Transverse colon (tissue), 4 donors: ENCODE measurements at regions not wholly inside any gene's neighbourhood (a gene's known extent, or its start where the extent isn't known, plus 50 kb on each side); places are given as distances from the start of the nearest gene placed in this dataset.

Experiments used
- DNase-seq: peaks from one replicate; pipeline ENCODE4 v3.0.0-alpha.2; 2019
- H3K27ac ChIP-seq, 4 donors: fragments of 200-600 bp; sonication (generic); 2 replicates each; pipeline ENCODE4 v1.5.1; 2016 to 2018; ENCODE audit warnings: inconsistent platforms in 4 of 4
- H3K27me3 ChIP-seq: fragments of 200-600 bp; sonication (generic); 2 replicates; pipeline ENCODE4 v1.5.1; 2017; ENCODE audit warnings: inconsistent platforms
- H3K36me3 ChIP-seq, 4 donors: fragments of 200-600 bp; sonication (generic); 2 replicates each; pipeline ENCODE4 v1.5.1; 2017 to 2019; ENCODE audit warnings: inconsistent platforms in 4 of 4
- H3K4me1 ChIP-seq, 4 donors: fragments of 200-600 bp; sonication (generic); 2 replicates each; pipeline ENCODE4 v1.5.1; 2017 to 2020; ENCODE audit warnings: inconsistent platforms in 4 of 4
- H3K4me3 ChIP-seq, 4 donors: fragments of 200-600 bp; sonication (generic); 1 replicate in 1 of 4; 2 replicates in 3 of 4; pipeline versions ENCODE4 v1.5.1 to v1.6.1; 2017 to 2019; ENCODE audit warnings: inconsistent platforms in 4 of 4
- H3K9me3 ChIP-seq, 2 donors: fragments of 200-600 bp; sonication (generic); 2 replicates each; pipeline ENCODE4 v1.5.1; 2017 to 2019; ENCODE audit warnings: inconsistent platforms in 2 of 2
- EP300 ChIP-seq: sonication (generic); formaldehyde crosslinking; IDR thresholded peaks from one replicate; pipeline ENCODE4 v1.6.1; 2017; ENCODE audit warnings: antibody characterized with exemption, low read depth
- POLR2A ChIP-seq: fragments of 450-650 bp; IDR thresholded peaks from one replicate; pipeline ENCODE4 v1.6.1; 2016; ENCODE audit warnings: antibody characterized with exemption, mild to moderate bottlenecking, moderate library complexity
- POLR2AphosphoS5 ChIP-seq, 3 donors: sonication (generic); formaldehyde crosslinking; IDR thresholded peaks; one replicate each; pipeline ENCODE4 v1.6.1; 2016; ENCODE audit warnings: antibody characterized with exemption in 3 of 3
- WGBS, 2 donors: methylation state at CpG; one replicate each; pipeline ENCODE4 v1.1.5; 2018; ENCODE audit warnings: low coverage in 1 of 2; 5-methylcytosine and 5-hydroxymethylcytosine counted together
- in situ Hi-C, 4 donors: fragments of 200-750 bp; cut with MboI; loops; one replicate each; pipeline versions ENCODE4 v1.15.0 to v1.15.1; 2017; ENCODE audit warnings: low sequenced_read_pairs in 3 of 4, low pct_ligation_motif_present in 1 of 4, low pct_unique_long_range_greater_than_20kb in 1 of 4
- intact Hi-C: fragments of 100-400 bp; cut with DNase I; formaldehyde crosslinking; loops from one replicate; pipeline ENCODE4 v1.15.1; 2023; ENCODE audit warnings: low total_unique reads
- TF ChIP-seq, protein P1 (sequence below), 5 experiments: fragments of 200-600 bp in 3 of 5; fragments of 450-650 bp in 2 of 5; sonication (generic) in 3 of 5; IDR thresholded peaks; 1 replicate in 2 of 5; 2 replicates in 3 of 5; pipeline ENCODE4 v1.5.1; 2016 to 2017; ENCODE audit warnings: antibody characterized with exemption in 5 of 5, inconsistent platforms in 3 of 5, mild to moderate bottlenecking in 2 of 5, moderate library complexity in 1 of 5

DNA sequence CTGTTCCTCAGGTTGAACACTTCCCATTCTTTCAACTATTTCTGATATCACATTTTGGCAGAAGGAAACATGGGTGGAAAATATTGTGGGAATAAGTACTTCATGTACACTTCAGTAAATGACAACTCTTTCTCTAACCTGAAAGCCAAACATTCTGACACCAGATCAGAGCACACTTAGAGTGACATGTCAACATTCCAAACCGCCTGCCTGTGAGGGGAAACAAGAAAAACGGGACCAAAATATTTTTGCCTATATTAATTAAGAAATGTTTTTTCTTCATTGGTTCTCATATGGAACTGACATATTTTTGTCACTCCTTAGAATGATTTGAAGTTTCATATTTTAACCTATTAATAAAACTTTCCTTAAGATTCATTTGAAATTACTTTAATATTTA is 483.1 kb downstream of the MAFB start:
- no peak overlapping the region for H3K27ac ChIP-seq
- in situ Hi-C loops (loop anchor here in 1 of 4 donors (10.0 kb wide), 1 partner anchor 59 kb away; no protein-coding TSS in a partner anchor), intact Hi-C loops (no loop called here)
- 57 to 67% methylated on average over 2 of the region's 2 CpGs for WGBS, 2 donors
- no peak for DNase-seq
- peaks cover 4% of the 10 kb centered on the region in 2 donors for H3K9me3 ChIP-seq
- H3K36me3 ChIP-seq, result no peaks in the 10 kb centered on the region
- no peaks in the 10 kb centered on the region for H3K4me1 ChIP-seq
- no peak for TF ChIP-seq POLR2AphosphoS5 (IDR thresholded peaks at IDR 0.05)
- TF ChIP-seq POLR2A, result no peak
- TF ChIP-seq, protein P1, sequence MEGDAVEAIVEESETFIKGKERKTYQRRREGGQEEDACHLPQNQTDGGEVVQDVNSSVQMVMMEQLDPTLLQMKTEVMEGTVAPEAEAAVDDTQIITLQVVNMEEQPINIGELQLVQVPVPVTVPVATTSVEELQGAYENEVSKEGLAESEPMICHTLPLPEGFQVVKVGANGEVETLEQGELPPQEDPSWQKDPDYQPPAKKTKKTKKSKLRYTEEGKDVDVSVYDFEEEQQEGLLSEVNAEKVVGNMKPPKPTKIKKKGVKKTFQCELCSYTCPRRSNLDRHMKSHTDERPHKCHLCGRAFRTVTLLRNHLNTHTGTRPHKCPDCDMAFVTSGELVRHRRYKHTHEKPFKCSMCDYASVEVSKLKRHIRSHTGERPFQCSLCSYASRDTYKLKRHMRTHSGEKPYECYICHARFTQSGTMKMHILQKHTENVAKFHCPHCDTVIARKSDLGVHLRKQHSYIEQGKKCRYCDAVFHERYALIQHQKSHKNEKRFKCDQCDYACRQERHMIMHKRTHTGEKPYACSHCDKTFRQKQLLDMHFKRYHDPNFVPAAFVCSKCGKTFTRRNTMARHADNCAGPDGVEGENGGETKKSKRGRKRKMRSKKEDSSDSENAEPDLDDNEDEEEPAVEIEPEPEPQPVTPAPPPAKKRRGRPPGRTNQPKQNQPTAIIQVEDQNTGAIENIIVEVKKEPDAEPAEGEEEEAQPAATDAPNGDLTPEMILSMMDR (IDR thresholded peaks at IDR 0.05), result no peak
- TF ChIP-seq EP300, result no peak
- H3K4me3 ChIP-seq, result no peak overlapping the region
- H3K27me3 ChIP-seq, result no peaks in the 10 kb centered on the region

DNA sequence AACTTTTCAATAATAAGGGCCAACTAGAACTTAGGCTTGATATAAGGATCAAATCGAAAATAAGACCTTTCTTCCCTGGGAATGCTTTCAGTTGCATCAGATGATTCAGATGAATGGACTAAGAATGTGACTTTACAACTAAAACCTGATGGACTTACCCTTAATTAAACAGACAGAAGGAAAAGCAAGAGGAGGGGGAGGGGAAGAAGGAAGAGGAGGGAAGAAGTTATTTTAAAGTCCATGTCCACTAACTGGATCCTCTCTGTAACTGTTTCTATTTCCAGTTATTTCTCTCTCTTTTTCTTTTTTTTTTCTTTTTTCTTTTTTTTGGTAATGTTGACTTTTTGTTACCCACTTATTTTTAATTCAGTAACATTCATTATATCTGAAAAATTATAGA is 486.0 kb downstream of the MAFB start:
- in situ Hi-C loops (loop anchor here in 1 of 4 donors (10.0 kb wide), 1 partner anchor 62 kb away; no protein-coding TSS in a partner anchor), intact Hi-C loops (no loop called here)
- TF ChIP-seq POLR2A (no peak), POLR2AphosphoS5 (IDR thresholded peaks at IDR 0.05) (no peak)
- H3K9me3 ChIP-seq, result peaks cover 2% of the 10 kb centered on the region in 2 donors
- no peak for DNase-seq
- no peak overlapping the region for H3K4me3 ChIP-seq
- no peaks in the 10 kb centered on the region for H3K4me1 ChIP-seq
- H3K36me3 ChIP-seq, result no peaks in the 10 kb centered on the region
- H3K27me3 ChIP-seq, result no peaks in the 10 kb centered on the region
- 43 to 77% methylated on average over 1 of the region's 1 CpG for WGBS, 2 donors
- no peak overlapping the region for H3K27ac ChIP-seq

DNA sequence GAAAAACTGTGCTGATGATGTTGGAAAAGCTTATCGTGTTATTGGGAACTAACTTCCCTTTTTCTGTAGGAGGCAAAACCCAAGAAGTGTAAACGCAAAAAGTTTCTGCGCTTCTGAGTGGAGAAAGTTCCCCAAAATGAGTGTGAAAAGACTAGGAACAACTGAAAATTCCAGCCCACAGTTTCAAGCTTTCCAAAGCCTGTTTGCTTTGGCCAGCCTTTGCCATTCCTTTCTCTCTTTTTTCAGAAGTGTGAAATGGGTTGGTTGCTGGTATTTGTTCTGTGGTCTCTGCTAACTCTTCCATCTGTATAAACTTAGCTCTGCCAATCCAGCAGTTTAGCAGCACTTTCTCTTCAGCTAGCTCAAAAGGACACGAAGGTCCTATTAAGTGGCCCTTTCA is 491.3 kb downstream of the MAFB start:
- WGBS, 2 donors, result 51 to 53% methylated on average over 2 to 4 of the region's 4 CpGs
- Histone ChIP-seq H3K27me3 (no peaks in the 10 kb centered on the region), H3K9me3 (no peaks in the 10 kb centered on the region), H3K4me1 (no peaks in the 10 kb centered on the region), H3K4me3 (no peak overlapping the region), H3K27ac (no peak overlapping the region), H3K36me3 (no peaks in the 10 kb centered on the region)
- no peak for DNase-seq
- TF ChIP-seq EP300 (no peak), POLR2AphosphoS5 (IDR thresholded peaks at IDR 0.05) (no peak)
- intact Hi-C loops (no loop called here), in situ Hi-C loops (no loop called here)

DNA sequence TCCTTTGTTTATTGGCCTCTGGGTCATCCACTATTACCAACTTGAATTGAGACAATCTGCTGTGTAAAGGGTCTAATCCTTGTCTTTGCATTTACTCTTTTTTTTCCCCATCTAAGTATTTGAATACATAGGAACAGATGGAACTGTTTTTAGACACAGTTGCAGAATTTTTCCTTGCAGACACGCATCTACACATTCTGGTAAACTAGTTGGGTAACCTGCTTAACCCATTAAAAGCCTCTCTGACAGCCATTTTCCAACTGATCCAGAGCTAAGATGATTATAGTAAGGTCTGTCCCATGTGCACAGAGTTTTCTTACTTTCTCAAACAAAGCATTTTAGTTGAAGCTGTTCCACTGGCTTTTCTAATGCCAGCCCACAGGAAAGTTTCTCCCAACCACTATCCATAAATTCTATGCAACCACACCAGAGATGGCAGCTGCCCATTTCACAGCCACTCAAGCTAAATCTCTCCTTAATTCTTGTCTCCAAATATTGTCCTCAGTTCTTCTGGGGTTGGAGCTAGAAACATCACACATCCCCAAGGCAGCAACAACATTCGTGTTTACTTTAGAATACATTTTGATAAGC is 492.1 kb downstream of the MAFB start:
- H3K27me3 ChIP-seq, result no peaks in the 10 kb centered on the region
- TF ChIP-seq POLR2AphosphoS5 (IDR thresholded peaks at IDR 0.05) (no peak), POLR2A (no peak), EP300 (no peak)
- TF ChIP-seq, protein P1 (IDR thresholded peaks at IDR 0.05), result no peak
- intact Hi-C loops (no loop called here), in situ Hi-C loops (no loop called here)
- 25 to 28% methylated on average over 2 of the region's 2 CpGs for WGBS, 2 donors
- no peaks in the 10 kb centered on the region for H3K4me1 ChIP-seq
- DNase-seq, result no peak
- no peaks in the 10 kb centered on the region for H3K36me3 ChIP-seq
- no peaks in the 10 kb centered on the region for H3K9me3 ChIP-seq
- H3K4me3 ChIP-seq, result no peak overlapping the region
- H3K27ac ChIP-seq, result no peak overlapping the region

DNA sequence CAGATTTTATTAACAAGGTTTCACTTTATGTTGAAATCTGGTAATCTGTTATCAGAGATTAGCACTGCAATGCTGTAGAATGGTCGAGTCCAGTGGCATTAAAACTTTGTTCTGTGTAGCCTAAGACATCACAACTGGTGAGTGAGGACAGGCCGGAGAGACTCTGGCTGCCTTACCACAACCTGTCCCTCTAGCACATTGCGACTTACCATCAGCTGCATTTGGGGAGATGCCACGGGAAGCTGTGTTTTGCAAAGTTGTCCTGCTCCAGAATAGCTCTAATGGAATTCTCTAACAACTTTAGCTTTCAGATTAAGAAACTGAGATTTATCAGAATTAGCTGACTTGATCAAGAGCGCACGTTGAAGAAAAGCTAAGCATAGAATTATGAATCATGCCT is 493.3 kb downstream of the MAFB start:
- Histone ChIP-seq H3K36me3 (no peaks in the 10 kb centered on the region), H3K27ac (no peak overlapping the region), H3K9me3 (no peaks in the 10 kb centered on the region), H3K4me1 (no peaks in the 10 kb centered on the region), H3K27me3 (no peaks in the 10 kb centered on the region), H3K4me3 (no peak overlapping the region)
- intact Hi-C loops (no loop called here), in situ Hi-C loops (no loop called here)
- TF ChIP-seq POLR2AphosphoS5 (IDR thresholded peaks at IDR 0.05) (no peak), POLR2A (no peak)
- 76 to 84% methylated on average over 6 of the region's 6 CpGs for WGBS, 2 donors
- DNase-seq, result no peak

DNA sequence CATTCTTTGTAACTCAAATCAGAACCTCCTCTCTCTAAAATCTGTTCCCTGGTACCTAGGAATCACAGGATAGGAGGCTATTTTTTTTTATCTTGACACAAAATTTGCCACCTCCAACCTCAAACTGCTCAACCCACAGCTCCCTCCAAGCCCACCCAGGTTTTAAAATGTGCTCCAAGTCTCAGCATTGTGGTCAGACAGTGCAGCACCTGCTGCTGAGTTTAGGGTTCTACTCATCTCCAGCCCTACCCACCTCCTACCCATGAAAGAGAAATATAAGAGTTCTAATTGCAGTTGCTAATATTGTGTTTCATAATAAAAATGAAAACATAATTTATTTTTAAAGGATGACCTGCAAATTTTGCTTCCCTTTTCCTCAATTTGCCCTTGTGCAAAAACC is 496.5 kb downstream of the MAFB start:
- Histone ChIP-seq H3K9me3 (no peaks in the 10 kb centered on the region), H3K36me3 (no peaks in the 10 kb centered on the region), H3K27ac (no peak overlapping the region), H3K4me1 (no peaks in the 10 kb centered on the region), H3K4me3 (no peak overlapping the region), H3K27me3 (no peaks in the 10 kb centered on the region)
- in situ Hi-C loops (no loop called here), intact Hi-C loops (no loop called here)
- no peak for DNase-seq
- TF ChIP-seq POLR2AphosphoS5 (IDR thresholded peaks at IDR 0.05), result no peak
- TF ChIP-seq EP300, result no peak
- TF ChIP-seq, protein P1 (IDR thresholded peaks at IDR 0.05), result no peak
- TF ChIP-seq POLR2A, result no peak
